Fibroblast of lung (primary cell): ENCODE measurements at regions not wholly inside any gene's neighbourhood (a gene's known extent, or its start where the extent isn't known, plus 50 kb on each side); places are given as distances from the start of the nearest gene placed in this dataset.

Source experiments
- DNase-seq, 2 donors: peaks; one replicate each; pipeline versions ENCODE4 v3.0.0 to v3.0.0-alpha.2; 2010; ENCODE audit warnings: low read depth in 2 of 2
- H2AFZ ChIP-seq: 2 replicates; pipeline ENCODE4 v1.5.1; 2012; ENCODE audit warnings: low read length, control low read depth, inconsistent platforms
- H3K27ac ChIP-seq: 2 replicates; pipeline ENCODE4 v1.5.1; 2011; ENCODE audit warnings: low read length, control low read depth; ENCODE audit not compliant: insufficient read depth
- H3K27me3 ChIP-seq: 2 replicates; pipeline ENCODE4 v1.5.1; 2011; ENCODE audit warnings: mild to moderate bottlenecking, low read length; ENCODE audit not compliant: control insufficient read depth, insufficient read depth
- H3K36me3 ChIP-seq: 2 replicates; pipeline ENCODE4 v1.5.1; 2011; ENCODE audit warnings: low read length; ENCODE audit not compliant: control insufficient read depth, insufficient read depth
- H3K4me1 ChIP-seq: 2 replicates; pipeline ENCODE4 v1.5.1; 2011; ENCODE audit warnings: low read length; ENCODE audit not compliant: control insufficient read depth, insufficient read depth; ENCODE audit errors: extremely low read depth
- H3K4me2 ChIP-seq: 2 replicates; pipeline ENCODE4 v1.5.1; 2011; ENCODE audit warnings: low read length, control low read depth; ENCODE audit not compliant: insufficient read depth; ENCODE audit errors: extremely low read depth
- H3K4me3 ChIP-seq, 4 experiments: fragments of 200-600 bp in 1 of 4; sonication (generic) in 1 of 4; replicated peaks in 1 of 4; 2 replicates each; pipeline ENCODE4 v1.5.1; 2011 to 2016; ENCODE audit warnings: low read length in 4 of 4, low read depth in 3 of 4, mild to moderate bottlenecking in 3 of 4, control low read depth in 2 of 4, inconsistent platforms in 1 of 4, mixed read lengths in 1 of 4; ENCODE audit not compliant: insufficient read depth in 1 of 4; ENCODE audit errors: control extremely low read depth in 1 of 4
- H3K79me2 ChIP-seq: 2 replicates; pipeline ENCODE4 v1.5.1; 2012; ENCODE audit warnings: mild to moderate bottlenecking, low read length, inconsistent platforms; ENCODE audit not compliant: control insufficient read depth, insufficient read depth
- H3K9ac ChIP-seq: 2 replicates; pipeline ENCODE4 v1.5.1; 2011; ENCODE audit warnings: mild to moderate bottlenecking, low read length, control low read depth; ENCODE audit not compliant: insufficient read depth
- H3K9me3 ChIP-seq: 2 replicates; pipeline ENCODE4 v1.5.1; 2012; ENCODE audit warnings: low read depth, low read length; ENCODE audit not compliant: control insufficient read depth, insufficient read depth
- H4K20me1 ChIP-seq: 2 replicates; pipeline ENCODE4 v1.5.1; 2011; ENCODE audit warnings: low read length; ENCODE audit not compliant: control insufficient read depth, insufficient read depth; ENCODE audit errors: extremely low read depth
- CTCF ChIP-seq, 2 donors: IDR thresholded peaks in 1 of 2; conservative IDR thresholded peaks in 1 of 2; 1 replicate in 1 of 2; 2 replicates in 1 of 2; pipeline ENCODE4 v1.5.1; 2011 to 2012; ENCODE audit warnings: low read length in 2 of 2, control low read depth in 1 of 2, inconsistent platforms in 1 of 2, low read depth in 1 of 2, mild to moderate bottlenecking in 1 of 2
- EZH2 ChIP-seq: IDR thresholded peaks from 2 replicates; pipeline ENCODE4 v1.5.1; 2012; ENCODE audit warnings: low read length, control low read depth, mild to moderate bottlenecking; ENCODE audit errors: missing control alignments

GRCh38 chr20:21033817-21034216, 72.3 kb downstream of the LINC00237 start:
- no peaks in the 10 kb centered on the region for H3K4me1 ChIP-seq
- H3K27ac ChIP-seq, result no peak overlapping the region
- H3K9me3 ChIP-seq, result no peaks in the 10 kb centered on the region
- TF ChIP-seq CTCF (conservative IDR thresholded peaks at IDR 0.05 in 1 of 2, IDR thresholded peaks at IDR 0.05 in 1 of 2; ENCODE audit: low read depth in 1 of 2, low read length in 2 of 2) (no peak), EZH2 (no peak)
- no peaks in the 10 kb centered on the region for H3K36me3 ChIP-seq
- H3K9ac ChIP-seq, result no peak overlapping the region
- H2AFZ ChIP-seq, result no peak overlapping the region
- no peaks in the 10 kb centered on the region for H3K27me3 ChIP-seq
- no peak overlapping the region for H3K4me3 ChIP-seq
- DNase-seq, result no peak
- H3K4me2 ChIP-seq, result no peak overlapping the region
- no peaks in the 10 kb centered on the region for H4K20me1 ChIP-seq
- no peaks in the 10 kb centered on the region for H3K79me2 ChIP-seq

GRCh38 chr20:21031666-21032065, 74.5 kb downstream of the LINC00237 start:
- Histone ChIP-seq H3K27ac (no peak overlapping the region), H3K9me3 (no peaks in the 10 kb centered on the region), H4K20me1 (no peaks in the 10 kb centered on the region), H3K4me1 (no peaks in the 10 kb centered on the region), H3K9ac (no peak overlapping the region), H3K27me3 (no peaks in the 10 kb centered on the region), H3K4me3 (no peak overlapping the region), H3K36me3 (no peaks in the 10 kb centered on the region), H3K79me2 (no peaks in the 10 kb centered on the region), H3K4me2 (no peak overlapping the region), H2AFZ (no peak overlapping the region)
- TF ChIP-seq CTCF (conservative IDR thresholded peaks at IDR 0.05 in 1 of 2, IDR thresholded peaks at IDR 0.05 in 1 of 2; ENCODE audit: low read depth in 1 of 2, low read length in 2 of 2), result no peak
- TF ChIP-seq EZH2, result no peak
- no peak for DNase-seq

GRCh38 chr20:21029341-21029740, 76.8 kb downstream of the LINC00237 start:
- no peaks in the 10 kb centered on the region for H3K36me3 ChIP-seq
- H3K27me3 ChIP-seq, result no peaks in the 10 kb centered on the region
- H3K79me2 ChIP-seq, result no peaks in the 10 kb centered on the region
- no peak overlapping the region for H3K4me3 ChIP-seq
- H3K27ac ChIP-seq, result no peak overlapping the region
- H4K20me1 ChIP-seq, result no peaks in the 10 kb centered on the region
- H3K9ac ChIP-seq, result no peak overlapping the region
- H3K4me1 ChIP-seq, result no peaks in the 10 kb centered on the region
- H3K9me3 ChIP-seq, result no peaks in the 10 kb centered on the region
- H3K4me2 ChIP-seq, result no peak overlapping the region
- no peak for TF ChIP-seq EZH2
- TF ChIP-seq CTCF (conservative IDR thresholded peaks at IDR 0.05 in 1 of 2, IDR thresholded peaks at IDR 0.05 in 1 of 2; ENCODE audit: low read depth in 1 of 2, low read length in 2 of 2), result no peak
- no peak for DNase-seq
- no peak overlapping the region for H2AFZ ChIP-seq
